ENCODE measurements at regions not wholly inside any gene's neighbourhood (a gene's known extent, or its start where the extent isn't known, plus 50 kb on each side); places are given as distances from the start of the nearest gene placed in this dataset.

GRCh38 chr6:86791476-86791875, 145.9 kb upstream of the HTR1E start:
- Histone ChIP-seq H2AFZ (ENCODE audit: insufficient read depth, low read depth, low read length, poor library complexity, severe bottlenecking) (no peak overlapping the region), H3K4me2 (replicated peaks; ENCODE audit: low read depth, low read length, poor library complexity, severe bottlenecking) (no peak overlapping the region), H3K36me3 (replicated peaks in 1 of 2; ENCODE audit: control extremely low read depth in 1 of 2, control insufficient read depth in 1 of 2, extremely low read depth in 1 of 2, insufficient read depth in 2 of 2, low read length in 1 of 2) (no peaks in the 10 kb centered on the region), H3K27me3 (replicated peaks in 1 of 4; ENCODE audit: control extremely low read depth in 1 of 4, control insufficient read depth in 3 of 4, insufficient read depth in 4 of 4, low read length in 3 of 4) (no peaks in the 10 kb centered on the region), H3K79me2 (ENCODE audit: control insufficient read depth, insufficient read depth, low read length) (no peaks in the 10 kb centered on the region), H3K9ac (ENCODE audit: low read length) (no peak overlapping the region), H4K20me1 (ENCODE audit: control insufficient read depth, insufficient read depth, low read length, poor library complexity, severe bottlenecking) (no peaks in the 10 kb centered on the region), H3K9me3 (ENCODE audit: control extremely low read depth in 1 of 3, control insufficient read depth in 2 of 3, insufficient read depth in 1 of 3, low read length in 2 of 3) (peaks cover 0 to 3% (median 0%) of the 10 kb centered on the region in 3 donors), H3K4me1 (ENCODE audit: control insufficient read depth in 2 of 2, insufficient read depth in 2 of 2, low read length in 2 of 2) (no peaks in the 10 kb centered on the region), H3K27ac (ENCODE audit: low read length in 2 of 2) (no peak overlapping the region), H3K4me3 (ENCODE audit: control extremely low read depth in 1 of 5, extremely low read depth in 1 of 5, insufficient read depth in 1 of 5, low read depth in 2 of 5, low read length in 4 of 5) (no peak overlapping the region)
- H3K4me3 Mint-ChIP-seq, result no peak overlapping the region
- no peak for TF ChIP-seq EZH2 (IDR thresholded peaks at IDR 0.05; ENCODE audit: borderline replicate concordance, insufficient read depth, low read depth, low read length, poor library complexity, severe bottlenecking)
- no peak for ATAC-seq (ENCODE audit: low read depth)
- H3K4me1 Mint-ChIP-seq, result no peaks in the 10 kb centered on the region
- WGBS (ENCODE audit: insufficient coverage), result no CpG with 5 or more reads among the region's 1 CpG
- ChIA-PET CTCF (no interaction called here), POLR2A (no interaction called here)
- intact Hi-C loops (cut with micrococcal nuclease), result no loop called here
- no peak overlapping the region for H3K27ac Mint-ChIP-seq
- DNase-seq, result no peak
- peaks cover 3% of the 10 kb centered on the region for H3K9me3 Mint-ChIP-seq (ENCODE audit: insufficient read depth)
- H3K27me3 Mint-ChIP-seq, result no peaks in the 10 kb centered on the region

- Mint-ChIP-seq H3K27me3 (no peaks in the 10 kb centered on the region), H3K9me3 (ENCODE audit: insufficient read depth) (no peaks in the 10 kb centered on the region), H3K27ac (no peak overlapping the region), H3K4me3 (no peak overlapping the region), H3K4me1 (no peaks in the 10 kb centered on the region)
- Histone ChIP-seq H3K27ac (ENCODE audit: low read length in 2 of 2) (no peak overlapping the region), H3K79me2 (ENCODE audit: control insufficient read depth, insufficient read depth, low read length) (no peaks in the 10 kb centered on the region), H3K9ac (ENCODE audit: low read length) (no peak overlapping the region), H3K9me3 (ENCODE audit: control extremely low read depth in 1 of 3, control insufficient read depth in 2 of 3, insufficient read depth in 1 of 3, low read length in 2 of 3) (no peaks in the 10 kb centered on the region), H3K4me3 (ENCODE audit: control extremely low read depth in 1 of 5, extremely low read depth in 1 of 5, insufficient read depth in 1 of 5, low read depth in 2 of 5, low read length in 4 of 5) (no peak overlapping the region), H3K4me2 (replicated peaks; ENCODE audit: low read depth, low read length, poor library complexity, severe bottlenecking) (no peak overlapping the region), H4K20me1 (ENCODE audit: control insufficient read depth, insufficient read depth, low read length, poor library complexity, severe bottlenecking) (no peaks in the 10 kb centered on the region), H3K4me1 (ENCODE audit: control insufficient read depth in 2 of 2, insufficient read depth in 2 of 2, low read length in 2 of 2) (no peaks in the 10 kb centered on the region), H3K27me3 (replicated peaks in 1 of 4; ENCODE audit: control extremely low read depth in 1 of 4, control insufficient read depth in 3 of 4, insufficient read depth in 4 of 4, low read length in 3 of 4) (no peaks in the 10 kb centered on the region), H3K36me3 (replicated peaks in 1 of 2; ENCODE audit: control extremely low read depth in 1 of 2, control insufficient read depth in 1 of 2, extremely low read depth in 1 of 2, insufficient read depth in 2 of 2, low read length in 1 of 2) (no peaks in the 10 kb centered on the region), H2AFZ (ENCODE audit: insufficient read depth, low read depth, low read length, poor library complexity, severe bottlenecking) (no peak overlapping the region)
- ChIA-PET POLR2A (no interaction called here), CTCF (no interaction called here)
- ATAC-seq (ENCODE audit: low read depth), result no peak
- intact Hi-C loops (cut with micrococcal nuclease), result no loop called here
- DNase-seq, result no peak
- WGBS (ENCODE audit: insufficient coverage), result no CpG with 5 or more reads among the region's 2 CpGs
- TF ChIP-seq EZH2 (IDR thresholded peaks at IDR 0.05; ENCODE audit: borderline replicate concordance, insufficient read depth, low read depth, low read length, poor library complexity, severe bottlenecking), result no peak
- no peak for TF ChIP-seq CTCF (IDR thresholded peaks at IDR 0.05)
Observed at GRCh38 chr6:86789779-86790411, 147.4 kb upstream of the HTR1E start.
